Astrocyte (in vitro differentiated cells and primary cell): ENCODE measurements at regions not wholly inside any gene's neighbourhood (a gene's known extent, or its start where the extent isn't known, plus 50 kb on each side); places are given as distances from the start of the nearest gene placed in this dataset.

Experiments used
- DNase-seq: peaks from one replicate; pipeline ENCODE4 v3.0.0-alpha.2; 2010; ENCODE audit warnings: low read depth
- FAIRE-seq: peaks from 2 replicates; lab custom pipeline; 2011; peaks lifted over from hg19 to GRCh38; lab: Jason Lieb, UNC
- H2AFZ ChIP-seq: 2 replicates; pipeline ENCODE4 v1.6.0; 2012; ENCODE audit warnings: low read depth, low read length, inconsistent platforms
- H3K27ac ChIP-seq: 2 replicates; pipeline ENCODE4 v1.5.1; 2011; ENCODE audit warnings: low read depth, low read length, inconsistent platforms
- H3K27me3 ChIP-seq: 2 replicates; pipeline ENCODE4 v1.6.0; 2011; ENCODE audit warnings: low read length, inconsistent platforms; ENCODE audit not compliant: insufficient read depth
- H3K36me3 ChIP-seq: 2 replicates; pipeline ENCODE4 v1.5.1; 2011; ENCODE audit warnings: low read length, inconsistent platforms; ENCODE audit not compliant: insufficient read depth
- H3K4me1 ChIP-seq: 2 replicates; pipeline ENCODE4 v1.5.1; 2011; ENCODE audit warnings: low read length, inconsistent platforms; ENCODE audit not compliant: insufficient read depth
- H3K4me2 ChIP-seq: 2 replicates; pipeline ENCODE4 v1.6.0; 2012; ENCODE audit warnings: low read length, inconsistent platforms
- H3K4me3 ChIP-seq: 2 replicates; pipeline ENCODE4 v1.5.1; 2011; ENCODE audit warnings: low read depth, mild to moderate bottlenecking, low read length, inconsistent platforms; ENCODE audit not compliant: insufficient read depth
- H3K79me2 ChIP-seq: 2 replicates; pipeline ENCODE4 v1.6.0; 2012; ENCODE audit warnings: mild to moderate bottlenecking, low read length, inconsistent platforms; ENCODE audit not compliant: insufficient read depth
- H3K9ac ChIP-seq: 2 replicates; pipeline ENCODE4 v1.6.0; 2012; ENCODE audit warnings: mild to moderate bottlenecking, low read length, inconsistent platforms
- H3K9me3 ChIP-seq: 2 replicates; pipeline ENCODE4 v1.5.1; 2012; ENCODE audit warnings: low read depth, mild to moderate bottlenecking, low read length, inconsistent platforms; ENCODE audit not compliant: insufficient read depth
- H4K20me1 ChIP-seq: 2 replicates; pipeline ENCODE4 v1.6.0; 2012; ENCODE audit warnings: low read length, inconsistent platforms; ENCODE audit not compliant: insufficient read depth
- H3K27ac Mint-ChIP-seq: one replicate; pipeline ENCODE4 v1.8.0; 2021; ENCODE audit warnings: mild to moderate bottlenecking, mixed read lengths; ENCODE audit not compliant: unreplicated experiment
- H3K27me3 Mint-ChIP-seq: one replicate; pipeline ENCODE4 v1.8.0; 2021; ENCODE audit warnings: low read depth, mixed read lengths; ENCODE audit not compliant: unreplicated experiment
- H3K36me3 Mint-ChIP-seq: one replicate; pipeline ENCODE4 v1.8.0; 2021; ENCODE audit warnings: low read depth, mixed read lengths; ENCODE audit not compliant: unreplicated experiment
- H3K4me1 Mint-ChIP-seq: one replicate; pipeline ENCODE4 v1.8.0; 2021; ENCODE audit warnings: low read depth, mixed read lengths; ENCODE audit not compliant: unreplicated experiment
- H3K4me3 Mint-ChIP-seq: one replicate; pipeline ENCODE4 v1.8.0; 2021; ENCODE audit warnings: mild to moderate bottlenecking, moderate library complexity, mixed read lengths; ENCODE audit not compliant: unreplicated experiment
- H3K9me3 Mint-ChIP-seq: one replicate; pipeline ENCODE4 v1.8.0; 2021; ENCODE audit warnings: mild to moderate bottlenecking, mixed read lengths; ENCODE audit not compliant: unreplicated experiment
- CTCF ChIP-seq: IDR thresholded peaks from 2 replicates; pipeline ENCODE4 v1.5.1; 2011; ENCODE audit warnings: low read depth, mild to moderate bottlenecking, inconsistent platforms, low read length, moderate library complexity; ENCODE audit not compliant: insufficient read depth
- EZH2 ChIP-seq: IDR thresholded peaks from 2 replicates; pipeline ENCODE4 v1.6.1; 2012; ENCODE audit warnings: mild to moderate bottlenecking, low read length, inconsistent platforms; ENCODE audit not compliant: insufficient read depth

GRCh38 chr13:108377646-108378206 lies 108.2 kb downstream of the TNFSF13B start:
- H3K27ac Mint-ChIP-seq: no peak overlapping the region
- H2AFZ ChIP-seq: no peak overlapping the region

GRCh38 chr13:108383667-108384066 lies 114.1 kb downstream of the TNFSF13B start:
- H3K27ac ChIP-seq: no peak overlapping the region
- H3K9me3 Mint-ChIP-seq: no peaks in the 10 kb centered on the region
- no peaks in the 10 kb centered on the region for H3K9me3 ChIP-seq
- FAIRE-seq (no peak), DNase-seq (no peak)
- H3K4me1 Mint-ChIP-seq: no peaks in the 10 kb centered on the region
- no peak overlapping the region for H3K4me3 Mint-ChIP-seq
- H3K4me3 ChIP-seq: no peak overlapping the region
- TF ChIP-seq EZH2: no peak
- TF ChIP-seq CTCF: no peak
- H3K27ac Mint-ChIP-seq: no peak overlapping the region
- H3K27me3 Mint-ChIP-seq: peaks cover 1% of the 10 kb centered on the region
- no peaks in the 10 kb centered on the region for H3K4me1 ChIP-seq
- no peaks in the 10 kb centered on the region for H4K20me1 ChIP-seq
- H3K4me2 ChIP-seq: no peak overlapping the region
- no peak overlapping the region for H2AFZ ChIP-seq
- no peaks in the 10 kb centered on the region for H3K27me3 ChIP-seq
- no peaks in the 10 kb centered on the region for H3K79me2 ChIP-seq
- H3K9ac ChIP-seq: no peak overlapping the region
- H3K36me3 ChIP-seq: no peaks in the 10 kb centered on the region
- H3K36me3 Mint-ChIP-seq: no peaks in the 10 kb centered on the region

More at GRCh38 chr13:108377646-108378206, 108.2 kb downstream of the TNFSF13B start:
- Histone ChIP-seq H3K4me1 (no peaks in the 10 kb centered on the region), H3K4me2 (no peak overlapping the region), H3K27ac (no peak overlapping the region), H3K9me3 (no peaks in the 10 kb centered on the region), H3K27me3 (no peaks in the 10 kb centered on the region), H4K20me1 (no peaks in the 10 kb centered on the region), H3K36me3 (no peaks in the 10 kb centered on the region), H3K9ac (no peak overlapping the region), H3K79me2 (no peaks in the 10 kb centered on the region), H3K4me3 (no peak overlapping the region)
- Mint-ChIP-seq H3K4me1 (no peaks in the 10 kb centered on the region), H3K36me3 (no peaks in the 10 kb centered on the region), H3K9me3 (peaks cover 2% of the 10 kb centered on the region), H3K27me3 (peaks cover 1% of the 10 kb centered on the region), H3K4me3 (no peak overlapping the region)
- TF ChIP-seq CTCF (no peak), EZH2 (no peak)
- FAIRE-seq (no peak), DNase-seq (no peak)

GRCh38 chr13:108387156-108387555 lies 117.6 kb downstream of the TNFSF13B start:
- Histone ChIP-seq H2AFZ (no peak overlapping the region), H4K20me1 (no peaks in the 10 kb centered on the region), H3K4me1 (no peaks in the 10 kb centered on the region), H3K36me3 (no peaks in the 10 kb centered on the region), H3K27me3 (no peaks in the 10 kb centered on the region), H3K27ac (no peak overlapping the region), H3K4me2 (no peak overlapping the region), H3K9ac (no peak overlapping the region), H3K79me2 (no peaks in the 10 kb centered on the region), H3K4me3 (no peak overlapping the region), H3K9me3 (no peaks in the 10 kb centered on the region)
- no peak for TF ChIP-seq EZH2
- TF ChIP-seq CTCF: no peak
- H3K9me3 Mint-ChIP-seq: no peaks in the 10 kb centered on the region
- H3K4me3 Mint-ChIP-seq: no peak overlapping the region
- H3K27ac Mint-ChIP-seq: no peak overlapping the region
- DNase-seq (no peak), FAIRE-seq (no peak)
- no peaks in the 10 kb centered on the region for H3K4me1 Mint-ChIP-seq
- H3K36me3 Mint-ChIP-seq: no peaks in the 10 kb centered on the region
- H3K27me3 Mint-ChIP-seq: peaks cover 4% of the 10 kb centered on the region
